Immature natural killer cell (primary cell): ENCODE measurements at regions not wholly inside any gene's neighbourhood (a gene's known extent, or its start where the extent isn't known, plus 50 kb on each side); places are given as distances from the start of the nearest gene placed in this dataset.
"Not testable (repeated sequence)": the region's sequence is repeated elsewhere in the genome, so short reads cannot be mapped to it uniquely, and the experiment has no call there.

ENCODE experiments used
- DNase-seq, 3 donors: peaks; one replicate each; pipeline ENCODE4 v3.0.0; 2022; ENCODE audit warnings: mixed read lengths in 1 of 3
- H3K27ac Mint-ChIP-seq, 6 donors: one replicate each; pipeline ENCODE4 v1.8.0; 2020; ENCODE audit warnings: mixed read lengths in 6 of 6, mild to moderate bottlenecking in 5 of 6, inconsistent platforms in 4 of 6, moderate library complexity in 3 of 6
- H3K27me3 Mint-ChIP-seq, 3 donors: one replicate each; pipeline ENCODE4 v1.8.0; 2020 to 2021; ENCODE audit warnings: low read depth in 3 of 3, mild to moderate bottlenecking in 3 of 3, mixed read lengths in 3 of 3, moderate library complexity in 3 of 3, inconsistent platforms in 1 of 3
- H3K36me3 Mint-ChIP-seq, 3 donors: one replicate each; pipeline ENCODE4 v1.8.0; 2020; ENCODE audit warnings: mixed read lengths in 3 of 3, inconsistent platforms in 2 of 3, mild to moderate bottlenecking in 2 of 3
- H3K4me1 Mint-ChIP-seq, 2 donors: one replicate each; pipeline ENCODE4 v1.8.0; 2020; ENCODE audit warnings: inconsistent platforms in 2 of 2, mild to moderate bottlenecking in 2 of 2, mixed read lengths in 2 of 2, moderate library complexity in 1 of 2
- H3K4me3 Mint-ChIP-seq, 5 donors: one replicate each; pipeline ENCODE4 v1.8.0; 2020; ENCODE audit warnings: mild to moderate bottlenecking in 5 of 5, mixed read lengths in 5 of 5, inconsistent platforms in 3 of 5, moderate library complexity in 3 of 5
- H3K9me3 Mint-ChIP-seq, 6 donors: one replicate each; pipeline ENCODE4 v1.8.0; 2020; ENCODE audit warnings: mild to moderate bottlenecking in 6 of 6, mixed read lengths in 6 of 6, inconsistent platforms in 4 of 6, moderate library complexity in 3 of 6

- no peak for DNase-seq
- H3K27ac Mint-ChIP-seq, result no peak overlapping the region
- H3K27me3 Mint-ChIP-seq, result peaks cover 3 to 7% (median 5%) of the 10 kb centered on the region in 3 donors
- no peak overlapping the region for H3K4me3 Mint-ChIP-seq
- H3K9me3 Mint-ChIP-seq, result no peaks in the 10 kb centered on the region
- no peaks in the 10 kb centered on the region for H3K4me1 Mint-ChIP-seq
- H3K36me3 Mint-ChIP-seq, result no peaks in the 10 kb centered on the region
Measured at GRCh38 chr1:5140962-5141361, 486.6 kb downstream of the AJAP1 start.

DNA sequence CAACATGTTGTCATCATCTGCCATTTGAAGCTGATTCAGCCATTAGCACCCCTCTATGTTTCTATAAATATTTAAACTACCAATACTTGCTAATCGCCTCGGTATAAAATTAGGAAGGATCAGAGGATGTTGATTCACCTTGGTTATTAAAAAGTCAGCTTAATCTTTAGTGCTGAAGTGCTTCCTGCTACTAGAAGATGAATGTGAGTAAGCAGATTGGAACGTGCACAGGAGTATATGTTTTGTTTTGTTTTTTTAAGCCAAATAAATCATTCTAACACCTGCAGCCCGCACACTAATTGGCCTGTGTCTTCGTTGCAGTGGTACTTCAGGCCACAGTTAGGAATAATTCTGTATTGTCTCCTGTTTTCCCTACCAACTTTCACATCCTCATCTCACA is 485.7 kb downstream of the AJAP1 start:
- DNase-seq, result no peak
- Mint-ChIP-seq H3K4me3 (no peak overlapping the region), H3K36me3 (no peaks in the 10 kb centered on the region), H3K9me3 (no peaks in the 10 kb centered on the region), H3K4me1 (no peaks in the 10 kb centered on the region), H3K27ac (no peak overlapping the region), H3K27me3 (peaks cover 3 to 8% (median 6%) of the 10 kb centered on the region in 3 donors)

GRCh38 chr1:5129746-5130355 is 475.4 kb downstream of the AJAP1 start:
- DNase-seq, result no peak
- no peaks in the 10 kb centered on the region for H3K4me1 Mint-ChIP-seq
- H3K27me3 Mint-ChIP-seq, result peaks cover 0 to 7% (median 3%) of the 10 kb centered on the region in 3 donors
- no peak overlapping the region for H3K27ac Mint-ChIP-seq
- H3K9me3 Mint-ChIP-seq, result peaks cover 0 to 3% (median 0%) of the 10 kb centered on the region in 6 donors
- H3K4me3 Mint-ChIP-seq, result no peak overlapping the region
- H3K36me3 Mint-ChIP-seq, result no peaks in the 10 kb centered on the region

DNA sequence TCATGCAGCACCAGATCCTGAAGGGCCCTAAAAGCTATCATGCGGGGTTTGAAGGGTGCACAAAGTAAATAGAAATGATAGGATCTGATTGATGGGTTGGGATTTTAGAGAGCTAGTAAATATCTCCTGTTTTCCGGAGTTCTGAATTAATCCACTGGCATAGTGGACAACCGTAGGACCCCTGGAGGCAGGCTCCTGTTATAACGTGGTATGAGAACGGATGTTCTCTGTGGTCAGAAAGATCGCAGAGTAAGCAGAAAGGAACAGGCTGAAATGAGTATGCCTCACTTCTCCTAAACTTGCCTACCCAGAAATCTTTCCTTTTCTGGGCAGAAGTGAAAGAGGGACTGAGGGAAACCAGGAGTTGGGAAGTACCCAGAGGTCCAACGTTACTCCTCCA is 470.8 kb downstream of the AJAP1 start:
- Mint-ChIP-seq H3K4me1 (no peaks in the 10 kb centered on the region), H3K36me3 (no peaks in the 10 kb centered on the region), H3K27ac (no peak overlapping the region), H3K9me3 (peaks cover 0 to 4% (median 0%) of the 10 kb centered on the region in 6 donors), H3K4me3 (no peak overlapping the region), H3K27me3 (peaks cover 6 to 9% (median 7%) of the 10 kb centered on the region in 3 donors)
- no peak for DNase-seq

DNA sequence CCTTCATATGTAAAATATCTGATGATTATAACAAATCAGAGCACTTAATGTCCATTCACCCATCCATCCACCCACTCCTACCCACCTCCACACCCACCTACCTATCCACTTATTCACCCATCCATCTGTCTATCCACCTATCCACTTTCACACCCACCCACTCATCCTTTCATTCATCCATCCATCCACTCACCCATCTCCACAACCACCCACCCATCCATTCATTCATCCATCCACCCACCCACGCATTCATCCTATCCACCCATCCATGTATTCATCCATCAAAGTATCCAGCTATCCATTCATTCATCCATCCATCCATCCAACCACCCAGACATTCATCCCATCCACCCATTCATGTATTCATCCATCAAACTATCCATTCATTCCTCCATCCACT is 466.1 kb downstream of the AJAP1 start:
- H3K4me3 Mint-ChIP-seq, result peak overlapping the region in 1 of 5 donors; percentile 3
- no peaks in the 10 kb centered on the region for H3K36me3 Mint-ChIP-seq
- peaks cover 0 to 1% (median 0%) of the 10 kb centered on the region in 6 donors for H3K9me3 Mint-ChIP-seq
- H3K27me3 Mint-ChIP-seq, result peaks cover 2 to 8% (median 4%) of the 10 kb centered on the region in 3 donors
- no peak for DNase-seq
- H3K27ac Mint-ChIP-seq, result no peak overlapping the region
- H3K4me1 Mint-ChIP-seq, result no peaks in the 10 kb centered on the region

GRCh38 chr1:5119366-5120234 is 465.2 kb downstream of the AJAP1 start:
- H3K27ac Mint-ChIP-seq, result no peak overlapping the region
- peaks cover 0 to 1% (median 0%) of the 10 kb centered on the region in 6 donors for H3K9me3 Mint-ChIP-seq
- no peak for DNase-seq
- H3K4me1 Mint-ChIP-seq, result no peaks in the 10 kb centered on the region
- H3K36me3 Mint-ChIP-seq, result no peaks in the 10 kb centered on the region
- no peak overlapping the region for H3K4me3 Mint-ChIP-seq
- peaks cover 2 to 8% (median 4%) of the 10 kb centered on the region in 3 donors for H3K27me3 Mint-ChIP-seq

DNA sequence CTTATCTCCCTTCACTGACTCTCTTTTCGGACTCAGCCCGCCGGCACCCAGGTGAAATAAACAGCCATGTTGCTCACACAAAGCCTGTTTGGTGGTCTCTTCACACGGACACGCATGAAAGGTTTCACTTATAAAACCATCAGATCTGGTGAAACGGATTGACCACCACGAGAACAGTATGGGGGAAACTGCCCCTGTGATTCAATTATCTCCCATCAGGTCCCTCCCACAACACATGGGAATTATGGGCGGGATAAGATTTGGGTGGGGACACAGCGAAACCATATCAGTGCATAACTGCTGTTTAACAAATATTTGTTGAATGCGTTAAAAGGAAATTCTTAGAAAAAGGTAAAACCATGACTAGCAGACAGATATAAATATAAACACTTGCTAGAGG is 464.4 kb downstream of the AJAP1 start:
- DNase-seq, H3K36me3 Mint-ChIP-seq, H3K4me1 Mint-ChIP-seq, H3K27ac Mint-ChIP-seq, H3K4me3 Mint-ChIP-seq, H3K9me3 Mint-ChIP-seq, H3K27me3 Mint-ChIP-seq: not testable (repeated sequence)

DNA sequence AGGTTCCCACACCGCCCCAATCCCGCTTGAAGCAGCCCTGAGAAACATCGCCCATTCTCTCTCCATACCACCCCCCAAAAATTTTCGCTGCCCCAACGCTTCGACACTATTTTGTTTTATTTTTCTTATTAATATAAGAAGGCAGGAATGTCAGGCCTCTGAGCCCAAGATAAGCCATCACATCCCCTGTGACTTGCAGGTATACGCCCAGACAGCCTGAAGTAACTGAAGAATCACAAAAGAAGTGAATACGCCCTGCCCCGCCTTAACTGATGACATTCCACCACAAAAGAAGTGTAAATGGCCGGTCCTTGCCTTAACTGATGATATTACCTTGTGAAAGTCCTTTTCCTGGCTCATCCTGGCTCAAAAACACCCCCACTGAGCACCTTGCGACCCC is 463.9 kb downstream of the AJAP1 start:
- H3K4me1 Mint-ChIP-seq, H3K27ac Mint-ChIP-seq, H3K27me3 Mint-ChIP-seq, DNase-seq, H3K4me3 Mint-ChIP-seq, H3K9me3 Mint-ChIP-seq, H3K36me3 Mint-ChIP-seq: not testable (repeated sequence)

DNA sequence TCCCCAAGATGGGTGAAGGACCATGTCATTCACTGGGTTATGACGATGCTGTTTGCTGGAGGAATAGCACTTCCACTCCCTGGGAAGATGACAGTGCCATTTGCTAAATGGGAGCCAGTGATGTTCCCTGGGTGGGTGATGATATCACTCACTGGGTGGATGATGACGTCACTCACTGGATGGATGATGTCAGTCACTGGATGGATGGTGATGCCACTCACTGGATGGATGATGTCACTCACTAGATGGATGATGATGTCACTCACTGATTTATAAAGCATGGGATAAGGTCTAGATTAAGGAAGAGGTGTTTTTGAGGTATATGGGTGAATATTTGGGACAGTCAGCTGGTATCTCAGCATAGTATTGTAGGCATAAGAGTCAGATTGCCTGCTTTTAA is 457.2 kb downstream of the AJAP1 start:
- peaks cover 0 to 4% (median 0%) of the 10 kb centered on the region in 6 donors for H3K9me3 Mint-ChIP-seq
- H3K27me3 Mint-ChIP-seq, result peaks cover 0 to 18% (median 10%) of the 10 kb centered on the region in 3 donors
- peaks cover 0 to 4% of the 10 kb centered on the region in 2 donors for H3K4me1 Mint-ChIP-seq
- H3K36me3 Mint-ChIP-seq, result no peaks in the 10 kb centered on the region
- H3K4me3 Mint-ChIP-seq, result no peak overlapping the region
- DNase-seq, result no peak
- no peak overlapping the region for H3K27ac Mint-ChIP-seq

GRCh38 chr1:5110508-5110907 is 456.1 kb downstream of the AJAP1 start:
- H3K36me3 Mint-ChIP-seq, result no peaks in the 10 kb centered on the region
- H3K9me3 Mint-ChIP-seq, result peaks cover 0 to 4% (median 0%) of the 10 kb centered on the region in 6 donors
- H3K27ac Mint-ChIP-seq, result no peak overlapping the region
- no peak for DNase-seq
- peaks cover 0 to 4% of the 10 kb centered on the region in 2 donors for H3K4me1 Mint-ChIP-seq
- peaks cover 0 to 17% (median 11%) of the 10 kb centered on the region in 3 donors for H3K27me3 Mint-ChIP-seq
- H3K4me3 Mint-ChIP-seq, result no peak overlapping the region

GRCh38 chr1:5109633-5110032 is 455.2 kb downstream of the AJAP1 start:
- H3K9me3 Mint-ChIP-seq, result peaks cover 0 to 6% (median 0%) of the 10 kb centered on the region in 6 donors
- peaks cover 0 to 4% of the 10 kb centered on the region in 2 donors for H3K4me1 Mint-ChIP-seq
- no peak for DNase-seq
- peaks cover 0 to 17% (median 12%) of the 10 kb centered on the region in 3 donors for H3K27me3 Mint-ChIP-seq
- H3K4me3 Mint-ChIP-seq, result no peak overlapping the region
- H3K27ac Mint-ChIP-seq, result no peak overlapping the region
- no peaks in the 10 kb centered on the region for H3K36me3 Mint-ChIP-seq

DNA sequence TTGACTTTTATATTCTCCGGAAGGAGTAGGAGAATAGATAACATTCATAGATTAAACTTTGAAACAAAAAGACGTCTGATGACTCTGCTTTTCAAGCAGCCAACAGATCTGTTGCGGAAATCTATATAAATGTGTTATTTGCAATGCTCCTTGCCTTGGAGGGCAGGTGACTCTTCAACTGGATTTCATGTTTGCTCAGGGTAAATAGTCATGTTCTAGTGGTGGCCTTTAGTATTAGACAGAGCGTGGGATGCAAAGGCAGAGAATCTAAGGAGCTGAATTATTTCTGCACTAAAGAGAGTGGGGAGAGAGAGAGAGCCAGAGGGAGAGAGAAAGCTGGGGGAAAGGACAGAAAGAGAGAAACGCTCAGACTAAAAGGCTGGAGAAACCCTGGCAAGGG is 454.3 kb downstream of the AJAP1 start:
- no peak overlapping the region for H3K4me3 Mint-ChIP-seq
- peaks cover 0 to 6% (median 0%) of the 10 kb centered on the region in 6 donors for H3K9me3 Mint-ChIP-seq
- peaks cover 0 to 4% of the 10 kb centered on the region in 2 donors for H3K4me1 Mint-ChIP-seq
- H3K36me3 Mint-ChIP-seq, result no peaks in the 10 kb centered on the region
- H3K27ac Mint-ChIP-seq, result no peak overlapping the region
- no peak for DNase-seq
- H3K27me3 Mint-ChIP-seq, result peaks cover 0 to 17% (median 12%) of the 10 kb centered on the region in 3 donors

- H3K36me3 Mint-ChIP-seq, result no peaks in the 10 kb centered on the region
- H3K27ac Mint-ChIP-seq, result no peak overlapping the region
- peaks cover 0 to under 1% of the 10 kb centered on the region in 2 donors for H3K4me1 Mint-ChIP-seq
- DNase-seq, result no peak
- peaks cover 0 to 5% (median 5%) of the 10 kb centered on the region in 3 donors for H3K27me3 Mint-ChIP-seq
- no peak overlapping the region for H3K4me3 Mint-ChIP-seq
- H3K9me3 Mint-ChIP-seq, result peaks cover 0 to 3% (median 0%) of the 10 kb centered on the region in 6 donors
Measured at GRCh38 chr1:5105744-5106143, 451.3 kb downstream of the AJAP1 start.

DNA sequence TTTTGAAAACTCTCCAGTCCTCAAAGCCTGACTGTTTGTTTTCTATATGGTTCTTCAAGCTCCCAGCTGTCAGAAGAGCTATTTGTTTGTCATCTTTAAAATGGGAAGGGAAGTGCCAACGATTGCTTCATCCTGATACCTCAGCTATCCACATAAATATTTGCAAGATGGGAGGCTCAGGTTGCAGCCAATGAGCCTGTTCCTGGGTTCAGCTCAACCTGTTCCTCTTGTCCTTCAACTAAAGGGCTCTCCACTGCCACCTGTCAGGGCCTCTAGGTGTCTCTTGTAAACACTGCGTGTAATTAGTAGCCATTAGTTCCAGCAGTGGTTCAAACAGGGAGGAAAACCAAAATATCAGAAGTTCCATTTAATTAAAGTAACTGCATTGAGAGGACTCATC is 445.1 kb downstream of the AJAP1 start:
- H3K27me3 Mint-ChIP-seq, result peaks cover 0 to 4% (median 2%) of the 10 kb centered on the region in 3 donors
- no peaks in the 10 kb centered on the region for H3K4me1 Mint-ChIP-seq
- no peak for DNase-seq
- no peaks in the 10 kb centered on the region for H3K36me3 Mint-ChIP-seq
- no peak overlapping the region for H3K4me3 Mint-ChIP-seq
- H3K27ac Mint-ChIP-seq, result no peak overlapping the region
- peaks cover 0 to 1% (median 0%) of the 10 kb centered on the region in 6 donors for H3K9me3 Mint-ChIP-seq
